Neural cell (in vitro differentiated cells): ENCODE measurements at regions not wholly inside any gene's neighbourhood (a gene's known extent, or its start where the extent isn't known, plus 50 kb on each side); places are given as distances from the start of the nearest gene placed in this dataset.

Experiments used
- POLR2AphosphoS5 ChIP-seq: IDR thresholded peaks from 2 replicates; pipeline ENCODE4 v1.6.1; 2012
- SMC3 ChIP-seq: fragments of 450-650 bp; conservative IDR thresholded peaks from 2 replicates; pipeline ENCODE4 v1.6.1; 2014; ENCODE audit warnings: antibody characterized with exemption, mild to moderate bottlenecking, moderate library complexity; ENCODE audit not compliant: poor library complexity
- TAF1 ChIP-seq: IDR thresholded peaks from 2 replicates; pipeline ENCODE4 v1.6.1; 2012; ENCODE audit warnings: low read depth

GRCh38 chr13:34020388-34020787 is 202.4 kb downstream of the RFC3 start:
- TF ChIP-seq POLR2AphosphoS5 (no peak), SMC3 (no peak), TAF1 (no peak)
